ENCODE measurements at regions not wholly inside any gene's neighbourhood (a gene's known extent, or its start where the extent isn't known, plus 50 kb on each side); places are given as distances from the start of the nearest gene placed in this dataset.
"Not testable (repeated sequence)": the region's sequence is repeated elsewhere in the genome, so short reads cannot be mapped to it uniquely, and the experiment has no call there.

- Histone ChIP-seq H3K9ac (ENCODE audit: low read depth, low read length) (no peak overlapping the region), H3K9me3 (ENCODE audit: insufficient read depth, low read depth, low read length) (no peaks in the 10 kb centered on the region), H3K4me3 (ENCODE audit: low read length) (no peak overlapping the region), H3K36me3 (ENCODE audit: insufficient read depth, low read depth, low read length) (no peaks in the 10 kb centered on the region), H3K27me3 (ENCODE audit: insufficient read depth, low read length) (no peaks in the 10 kb centered on the region), H3K27ac (ENCODE audit: low read length) (no peak overlapping the region), H3K4me1 (ENCODE audit: insufficient read depth, low read length) (no peaks in the 10 kb centered on the region)
These were observed 92.2 kb upstream of the TRPC7 start for GRCh38 chr5:136457390-136458013.

DNA sequence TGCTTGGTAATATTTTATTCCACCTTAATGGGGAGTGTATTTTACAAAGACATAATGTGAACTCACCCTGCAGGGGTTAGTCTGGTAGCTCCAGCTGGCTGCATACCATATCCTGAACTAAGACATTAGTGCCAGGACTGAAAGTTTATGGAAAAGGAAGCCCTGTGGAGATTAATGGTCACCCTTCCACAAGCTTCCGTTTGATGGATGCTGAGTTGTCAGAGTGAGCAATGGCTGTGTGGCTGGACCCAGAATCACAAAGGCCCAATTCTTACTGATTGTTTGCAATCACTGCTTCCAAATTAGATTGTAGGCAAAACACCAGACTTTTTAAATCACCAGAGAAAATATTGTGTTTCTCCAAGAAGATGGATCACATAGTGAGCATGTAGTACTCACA is 90.1 kb upstream of the TRPC7 start:
- no peak overlapping the region for H3K4me3 ChIP-seq (ENCODE audit: low read length)
- no peaks in the 10 kb centered on the region for H3K9me3 ChIP-seq (ENCODE audit: insufficient read depth, low read depth, low read length)
- H3K27ac ChIP-seq (ENCODE audit: low read length) = no peak overlapping the region
- no peaks in the 10 kb centered on the region for H3K27me3 ChIP-seq (ENCODE audit: insufficient read depth, low read length)
- H3K36me3 ChIP-seq (ENCODE audit: insufficient read depth, low read depth, low read length) = no peaks in the 10 kb centered on the region
- no peaks in the 10 kb centered on the region for H3K4me1 ChIP-seq (ENCODE audit: insufficient read depth, low read length)
- no peak overlapping the region for H3K9ac ChIP-seq (ENCODE audit: low read depth, low read length)

- Histone ChIP-seq H3K36me3 (ENCODE audit: insufficient read depth, low read depth, low read length) (no peaks in the 10 kb centered on the region), H3K4me1 (ENCODE audit: insufficient read depth, low read length) (no peaks in the 10 kb centered on the region), H3K4me3 (ENCODE audit: low read length) (no peak overlapping the region), H3K27me3 (ENCODE audit: insufficient read depth, low read length) (no peaks in the 10 kb centered on the region), H3K27ac (ENCODE audit: low read length) (no peak overlapping the region), H3K9ac (ENCODE audit: low read depth, low read length) (no peak overlapping the region), H3K9me3 (ENCODE audit: insufficient read depth, low read depth, low read length) (no peaks in the 10 kb centered on the region)
These were observed 88.8 kb upstream of the TRPC7 start for GRCh38 chr5:136453986-136454758.

DNA sequence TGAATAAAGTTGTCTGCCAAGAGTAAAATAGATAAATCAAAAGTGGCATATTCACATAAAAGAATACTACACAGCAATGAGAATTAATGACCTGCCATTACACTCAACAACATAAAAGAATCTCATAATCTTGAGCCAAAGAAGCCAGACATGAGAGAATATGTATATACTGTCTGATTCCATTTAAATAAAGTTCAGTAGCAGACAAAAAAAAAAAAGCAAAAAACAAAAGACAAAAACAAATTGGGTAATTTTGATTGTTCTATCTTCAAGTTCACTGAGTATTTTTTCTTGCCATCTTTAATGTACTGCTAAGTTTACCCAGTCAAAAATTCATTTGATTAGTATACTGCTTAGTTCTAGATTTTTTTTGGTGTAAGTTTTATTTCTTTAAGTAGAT is 87.9 kb upstream of the TRPC7 start:
- Histone ChIP-seq H3K27me3 (ENCODE audit: insufficient read depth, low read length) (no peaks in the 10 kb centered on the region), H3K36me3 (ENCODE audit: insufficient read depth, low read depth, low read length) (no peaks in the 10 kb centered on the region), H3K27ac (ENCODE audit: low read length) (no peak overlapping the region), H3K4me1 (ENCODE audit: insufficient read depth, low read length) (peaks cover under 1% of the 10 kb centered on the region; the same call in 1 of the 2 replicates), H3K4me3 (ENCODE audit: low read length) (no peak overlapping the region), H3K9ac (ENCODE audit: low read depth, low read length) (no peak overlapping the region), H3K9me3 (ENCODE audit: insufficient read depth, low read depth, low read length) (no peaks in the 10 kb centered on the region)

GRCh38 chr5:136447576-136447975 is 82.2 kb upstream of the TRPC7 start:
- H3K27ac ChIP-seq (ENCODE audit: low read length); H3K9me3 ChIP-seq (ENCODE audit: insufficient read depth, low read depth, low read length): not testable (repeated sequence)

GRCh38 chr5:136446565-136446964 is 81.2 kb upstream of the TRPC7 start:
- Histone ChIP-seq H3K4me3 (ENCODE audit: low read length) (no peak overlapping the region), H3K36me3 (ENCODE audit: insufficient read depth, low read depth, low read length) (no peaks in the 10 kb centered on the region), H3K4me1 (ENCODE audit: insufficient read depth, low read length) (peaks cover 3% of the 10 kb centered on the region; the same call in 1 of the 2 replicates), H3K27me3 (ENCODE audit: insufficient read depth, low read length) (no peaks in the 10 kb centered on the region), H3K27ac (ENCODE audit: low read length) (no peak overlapping the region), H3K9me3 (ENCODE audit: insufficient read depth, low read depth, low read length) (no peaks in the 10 kb centered on the region), H3K9ac (ENCODE audit: low read depth, low read length) (no peak overlapping the region)

More at GRCh38 chr5:136447576-136447975, 82.2 kb upstream of the TRPC7 start:
- H3K36me3 ChIP-seq (ENCODE audit: insufficient read depth, low read depth, low read length); H3K27me3 ChIP-seq (ENCODE audit: insufficient read depth, low read length); H3K4me1 ChIP-seq (ENCODE audit: insufficient read depth, low read length); H3K4me3 ChIP-seq (ENCODE audit: low read length); H3K9ac ChIP-seq (ENCODE audit: low read depth, low read length): not testable (repeated sequence)

DNA sequence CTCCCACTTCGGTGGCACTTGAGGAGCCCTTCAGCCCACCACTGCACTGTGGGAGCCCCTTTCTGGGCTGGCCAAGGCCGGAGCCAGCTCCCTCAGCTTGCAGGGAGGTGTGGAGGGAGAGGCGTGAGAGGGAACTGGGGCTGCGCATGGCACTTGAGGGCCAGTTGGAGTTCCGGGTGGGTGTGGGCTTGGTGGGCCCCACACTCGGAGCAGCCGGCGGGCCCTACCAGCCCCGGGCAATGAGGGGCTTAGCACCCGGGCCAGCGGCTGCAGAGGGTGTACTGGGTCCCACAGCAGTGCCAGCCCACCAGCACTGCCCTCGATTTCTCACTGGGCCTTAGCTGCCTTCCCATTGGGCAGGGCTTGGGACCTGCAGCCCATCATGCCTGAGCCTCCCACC is 78.8 kb upstream of the TRPC7 start:
- not testable (repeated sequence) for H3K4me1 ChIP-seq (ENCODE audit: insufficient read depth, low read length); H3K4me3 ChIP-seq (ENCODE audit: low read length); H3K9ac ChIP-seq (ENCODE audit: low read depth, low read length); H3K36me3 ChIP-seq (ENCODE audit: insufficient read depth, low read depth, low read length); H3K27ac ChIP-seq (ENCODE audit: low read length); H3K27me3 ChIP-seq (ENCODE audit: insufficient read depth, low read length); H3K9me3 ChIP-seq (ENCODE audit: insufficient read depth, low read depth, low read length)

GRCh38 chr5:136439367-136439766 is 74.0 kb upstream of the TRPC7 start:
- H3K27ac ChIP-seq (ENCODE audit: low read length) = no peak overlapping the region
- H3K27me3 ChIP-seq (ENCODE audit: insufficient read depth, low read length) = no peaks in the 10 kb centered on the region
- no peaks in the 10 kb centered on the region for H3K9me3 ChIP-seq (ENCODE audit: insufficient read depth, low read depth, low read length)
- H3K4me3 ChIP-seq (ENCODE audit: low read length) = no peak overlapping the region
- H3K36me3 ChIP-seq (ENCODE audit: insufficient read depth, low read depth, low read length) = no peaks in the 10 kb centered on the region
- no peak overlapping the region for H3K9ac ChIP-seq (ENCODE audit: low read depth, low read length)
- no peaks in the 10 kb centered on the region for H3K4me1 ChIP-seq (ENCODE audit: insufficient read depth, low read length)

DNA sequence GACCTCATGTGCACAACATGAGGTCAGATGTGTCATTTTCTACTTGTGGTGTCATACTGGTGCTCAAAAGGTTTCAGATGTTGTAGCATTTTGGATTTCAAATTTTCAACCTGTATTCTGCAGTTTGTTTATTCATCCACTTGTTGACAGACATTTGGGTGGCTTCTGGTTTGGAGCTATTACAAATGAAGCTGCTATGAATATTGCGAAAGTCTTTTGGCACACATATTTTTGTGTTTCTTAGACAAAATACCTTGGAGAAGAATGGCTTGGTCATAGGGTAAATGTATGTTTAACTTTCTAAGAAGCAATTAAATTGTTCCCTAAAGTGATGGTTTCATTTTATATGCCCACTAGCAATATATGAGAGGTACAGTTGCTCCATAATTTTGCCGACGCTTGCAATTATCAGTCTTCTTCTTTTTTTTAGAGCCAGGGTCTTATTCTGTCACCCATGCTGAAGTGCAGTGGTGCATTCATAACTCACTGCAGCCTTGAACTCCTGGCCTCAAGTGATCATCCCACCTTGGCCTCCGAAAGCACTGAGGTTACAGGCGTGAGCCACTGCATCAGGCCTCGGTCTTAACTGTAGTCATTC is 70.7 kb upstream of the TRPC7 start:
- Histone ChIP-seq H3K9me3 (ENCODE audit: insufficient read depth, low read depth, low read length) (no peaks in the 10 kb centered on the region), H3K27me3 (ENCODE audit: insufficient read depth, low read length) (no peaks in the 10 kb centered on the region), H3K4me3 (ENCODE audit: low read length) (no peak overlapping the region), H3K4me1 (ENCODE audit: insufficient read depth, low read length) (no peaks in the 10 kb centered on the region), H3K9ac (ENCODE audit: low read depth, low read length) (no peak overlapping the region), H3K36me3 (ENCODE audit: insufficient read depth, low read depth, low read length) (no peaks in the 10 kb centered on the region), H3K27ac (ENCODE audit: low read length) (no peak overlapping the region)

- Histone ChIP-seq H3K9ac (ENCODE audit: low read depth, low read length) (no peak overlapping the region), H3K4me3 (ENCODE audit: low read length) (no peak overlapping the region), H3K36me3 (ENCODE audit: insufficient read depth, low read depth, low read length) (no peaks in the 10 kb centered on the region), H3K4me1 (ENCODE audit: insufficient read depth, low read length) (no peaks in the 10 kb centered on the region), H3K27ac (ENCODE audit: low read length) (no peak overlapping the region), H3K27me3 (ENCODE audit: insufficient read depth, low read length) (no peaks in the 10 kb centered on the region), H3K9me3 (ENCODE audit: insufficient read depth, low read depth, low read length) (no peaks in the 10 kb centered on the region)
These were observed 69.5 kb upstream of the TRPC7 start for GRCh38 chr5:136434795-136435194.

DNA sequence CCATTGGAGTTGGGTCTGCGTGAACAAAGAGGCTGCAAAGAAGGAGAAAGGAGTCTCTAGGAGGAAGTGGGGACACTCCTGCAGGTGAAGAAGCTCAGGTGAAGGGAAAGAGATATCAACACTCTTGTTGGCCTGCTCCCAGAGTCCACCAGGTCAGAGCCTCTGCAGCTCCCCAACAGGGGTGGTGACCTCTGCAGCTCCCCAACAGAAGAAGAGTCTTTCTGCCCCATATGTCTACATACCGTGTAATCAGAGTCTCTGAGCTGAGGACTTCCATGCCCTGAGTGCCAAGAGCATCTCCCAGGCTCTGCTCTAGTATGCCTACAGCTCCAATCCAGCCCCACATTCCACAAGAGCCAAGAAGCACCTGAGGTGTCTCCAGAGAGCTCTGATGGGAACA is 67.4 kb upstream of the TRPC7 start:
- Histone ChIP-seq H3K9me3 (ENCODE audit: insufficient read depth, low read depth, low read length) (no peaks in the 10 kb centered on the region), H3K27me3 (ENCODE audit: insufficient read depth, low read length) (no peaks in the 10 kb centered on the region), H3K9ac (ENCODE audit: low read depth, low read length) (no peak overlapping the region), H3K27ac (ENCODE audit: low read length) (no peak overlapping the region), H3K36me3 (ENCODE audit: insufficient read depth, low read depth, low read length) (no peaks in the 10 kb centered on the region), H3K4me1 (ENCODE audit: insufficient read depth, low read length) (no peaks in the 10 kb centered on the region), H3K4me3 (ENCODE audit: low read length) (no peak overlapping the region)

- no peaks in the 10 kb centered on the region for H3K9me3 ChIP-seq (ENCODE audit: insufficient read depth, low read depth, low read length)
- H3K4me1 ChIP-seq (ENCODE audit: insufficient read depth, low read length) = no peaks in the 10 kb centered on the region
- no peak overlapping the region for H3K9ac ChIP-seq (ENCODE audit: low read depth, low read length)
- H3K36me3 ChIP-seq (ENCODE audit: insufficient read depth, low read depth, low read length) = no peaks in the 10 kb centered on the region
- H3K4me3 ChIP-seq (ENCODE audit: low read length) = no peak overlapping the region
- no peaks in the 10 kb centered on the region for H3K27me3 ChIP-seq (ENCODE audit: insufficient read depth, low read length)
- no peak overlapping the region for H3K27ac ChIP-seq (ENCODE audit: low read length)
These were observed 64.7 kb upstream of the TRPC7 start for GRCh38 chr5:136430081-136430480.
